NB4 (cell line): ENCODE measurements at regions not wholly inside any gene's neighbourhood (a gene's known extent, or its start where the extent isn't known, plus 50 kb on each side); places are given as distances from the start of the nearest gene placed in this dataset.

ENCODE experiments used
- CTCF ChIP-seq: IDR thresholded peaks from one replicate; pipeline ENCODE4 v1.5.1; 2012; ENCODE audit warnings: low read depth, low read length
- MYC ChIP-seq: IDR thresholded peaks from 2 replicates; pipeline ENCODE4 v1.6.1; 2011; ENCODE audit warnings: low read depth, low read length
- POLR2A ChIP-seq: IDR thresholded peaks from 2 replicates; pipeline ENCODE4 v1.6.1; 2011; ENCODE audit warnings: mild to moderate bottlenecking; ENCODE audit not compliant: insufficient read length; ENCODE audit errors: extremely low read depth
- TF ChIP-seq, protein P1 (sequence below): IDR thresholded peaks from 2 replicates; pipeline ENCODE4 v1.6.1; 2011; ENCODE audit warnings: low read depth, low read length

DNA sequence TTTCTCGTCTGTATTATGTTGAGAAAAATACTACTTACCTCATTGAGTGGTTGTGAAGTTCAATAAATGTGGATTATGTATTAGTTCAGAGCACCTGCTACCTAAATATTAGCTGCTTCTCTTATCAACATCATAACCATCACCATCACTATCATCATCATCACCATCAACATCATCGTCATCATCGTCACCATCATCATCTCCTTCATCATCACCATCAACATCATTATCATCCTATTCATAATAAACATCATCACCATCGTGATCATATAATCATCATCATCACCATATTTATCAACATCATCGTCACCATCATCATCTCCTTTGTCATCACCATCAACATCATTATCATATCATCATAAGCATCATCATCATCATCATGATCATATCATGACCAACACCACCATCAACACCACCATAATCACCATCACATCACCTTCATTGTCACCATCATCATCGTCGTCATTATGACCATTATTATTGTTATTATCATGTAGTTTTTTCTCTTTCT, 181.0 kb upstream of the ADCY2 start:
- TF ChIP-seq CTCF (no peak), POLR2A (no peak), MYC (no peak)
- TF ChIP-seq, protein P1, sequence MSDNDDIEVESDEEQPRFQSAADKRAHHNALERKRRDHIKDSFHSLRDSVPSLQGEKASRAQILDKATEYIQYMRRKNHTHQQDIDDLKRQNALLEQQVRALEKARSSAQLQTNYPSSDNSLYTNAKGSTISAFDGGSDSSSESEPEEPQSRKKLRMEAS, result no peak
